ENCODE measurements at regions not wholly inside any gene's neighbourhood (a gene's known extent, or its start where the extent isn't known, plus 50 kb on each side); places are given as distances from the start of the nearest gene placed in this dataset.

GRCh38 chr2:240362826-240363745, 72.4 kb upstream of the GPC1 start:
- no peaks in the 10 kb centered on the region; the same call in 1 of the 2 replicates for H3K23me2 ChIP-seq (ENCODE audit: low read depth, low read length)
- no peak overlapping the region for H4K5ac ChIP-seq (ENCODE audit: insufficient read length, low read depth, low read length)
- no peak overlapping the region for H2AFZ ChIP-seq (ENCODE audit: low read length)
- H3K27ac ChIP-seq (ENCODE audit: low read depth, low read length): no peak overlapping the region
- H3K79me1 ChIP-seq (ENCODE audit: low read depth, low read length): peaks cover 3% of the 10 kb centered on the region; the same call in 1 of the 2 replicates
- no peak overlapping the region for H3K4ac ChIP-seq (replicated peaks; ENCODE audit: insufficient read length, low read depth, low read length)
- ChIA-PET CTCF (ENCODE audit: partially characterized antibody) (no interaction called here), POLR2A (ENCODE audit: partially characterized antibody) (no interaction called here)
- H2BK15ac ChIP-seq (ENCODE audit: low read length): no peak overlapping the region
- DNase-seq (ENCODE audit: low read depth in 1 of 2, low spot score in 2 of 2) (no peak), FAIRE-seq (no peak)
- H3K23ac ChIP-seq (ENCODE audit: insufficient read length): no peak overlapping the region
- WGBS, 2 experiments (ENCODE audit: extremely low coverage in 1 of 2, insufficient coverage in 1 of 2, insufficient read length in 1 of 2, insufficient replicate concordance in 2 of 2, low coverage in 1 of 2, low lambda C conversion rate in 2 of 2, missing lambda C conversion rate in 1 of 2): 95% methylated on average over 27 of the region's 28 CpGs; no CpG with 5 or more reads in 1 of the 2 experiments
- peak overlapping the region; percentile 45; the same call in 1 of the 2 replicates for H4K8ac ChIP-seq (ENCODE audit: extremely low read depth, insufficient read depth, low read length)
- no peak overlapping the region for H2BK120ac ChIP-seq (replicated peaks; ENCODE audit: low read depth, low read length)
- no peak overlapping the region for H3K18ac ChIP-seq (ENCODE audit: extremely low read depth, low read length)
- no peak overlapping the region for H2AK5ac ChIP-seq (ENCODE audit: low read depth, low read length)
- H3K36me3 ChIP-seq (ENCODE audit: control insufficient read depth in 2 of 4, insufficient read depth in 4 of 4, low read length in 3 of 4): no peaks in the 10 kb centered on the region
- peaks cover 17 to 18% of the 10 kb centered on the region in 2 experiments; a peak in 3 of 4 replicates for H3K9me3 ChIP-seq (ENCODE audit: insufficient read depth in 2 of 2, low read depth in 1 of 2, low read length in 1 of 2)
- peaks cover 0 to 4% of the 10 kb centered on the region in 2 experiments for H4K20me1 ChIP-seq (replicated peaks in 1 of 2; ENCODE audit: control insufficient read depth in 1 of 2, insufficient read depth in 2 of 2, low read length in 2 of 2)
- H3K9ac ChIP-seq (replicated peaks in 1 of 4; ENCODE audit: extremely low read depth in 1 of 4, low read depth in 3 of 4, low read length in 3 of 4): no peak overlapping the region
- no peaks in the 10 kb centered on the region for H3K79me2 ChIP-seq (ENCODE audit: control insufficient read depth in 1 of 2, insufficient read depth in 2 of 2, low read length in 2 of 2)
- no peak overlapping the region for H4K91ac ChIP-seq (replicated peaks; ENCODE audit: insufficient read length, low read length)
- H3K4me2 ChIP-seq (ENCODE audit: insufficient read depth in 1 of 2, low read depth in 2 of 2, low read length in 2 of 2): no peak overlapping the region
- no peak overlapping the region for H2BK20ac ChIP-seq (ENCODE audit: low read length)
- no peak overlapping the region for H2BK12ac ChIP-seq (ENCODE audit: low read depth, low read length)
- no peak overlapping the region for H3K4me3 ChIP-seq (ENCODE audit: extremely low read depth in 1 of 4, insufficient read depth in 2 of 4, low read depth in 3 of 4, low read length in 4 of 4)
- no peaks in the 10 kb centered on the region for H3K27me3 ChIP-seq (replicated peaks in 1 of 4; ENCODE audit: control insufficient read depth in 3 of 4, extremely low read depth in 1 of 4, insufficient read depth in 3 of 4, low read length in 3 of 4)
- H2BK5ac ChIP-seq (ENCODE audit: low read depth, low read length): no peak overlapping the region
- peaks cover 0 to 3% (median 0%) of the 10 kb centered on the region in 4 experiments; a peak in 1 of 7 replicates for H3K4me1 ChIP-seq (replicated peaks in 1 of 4; ENCODE audit: control insufficient read depth in 3 of 4, insufficient read depth in 4 of 4, low read length in 3 of 4)
- H3K14ac ChIP-seq (ENCODE audit: insufficient read length): no peak overlapping the region
- no peak overlapping the region for H3K56ac ChIP-seq (replicated peaks; ENCODE audit: insufficient read length, low read depth, low read length)
- TF ChIP-seq USF2 (IDR thresholded peaks at IDR 0.05; ENCODE audit: low read length) (no peak), E2F6 (IDR thresholded peaks at IDR 0.05) (no peak), SUZ12 (IDR thresholded peaks at IDR 0.05; ENCODE audit: low read length) (no peak), SAP30 (IDR thresholded peaks at IDR 0.05; ENCODE audit: insufficient read depth, insufficient replicate concordance, low read length) (no peak), BCL11A (IDR thresholded peaks at IDR 0.05; ENCODE audit: low read depth in 2 of 2, low read length in 2 of 2) (no peak), SIN3A (conservative IDR thresholded peaks at IDR 0.05 in 1 of 2, IDR thresholded peaks at IDR 0.05 in 1 of 2; ENCODE audit: low read depth in 1 of 2, low read length in 2 of 2) (no peak), CEBPB (IDR thresholded peaks at IDR 0.05; ENCODE audit: low read depth, low read length) (no peak), RBBP5 (IDR thresholded peaks at IDR 0.05; ENCODE audit: borderline replicate concordance, low read depth, low read length) (no peak), POLR2AphosphoS5 (IDR thresholded peaks at IDR 0.05; ENCODE audit: low read depth, low read length) (no peak), HDAC6 (IDR thresholded peaks at IDR 0.05; ENCODE audit: low read depth, low read length) (no peak)

Data from H1 (cell line).